Gastrocnemius medialis (tissue), 4 donors: ENCODE measurements at regions not wholly inside any gene's neighbourhood (a gene's known extent, or its start where the extent isn't known, plus 50 kb on each side); places are given as distances from the start of the nearest gene placed in this dataset.

ENCODE experiments used
- CTCF ChIP-seq, 5 experiments: fragments of 450-650 bp in 3 of 5; fragments of 200-600 bp in 2 of 5; sonication (generic) in 2 of 5; IDR thresholded peaks in 4 of 5; conservative IDR thresholded peaks in 1 of 5; 1 replicate in 4 of 5; 2 replicates in 1 of 5; pipeline ENCODE4 v1.5.1; 2016 to 2019; ENCODE audit warnings: antibody characterized with exemption in 5 of 5, mild to moderate bottlenecking in 3 of 5, moderate library complexity in 3 of 5
- POLR2A ChIP-seq, 2 donors: fragments of 450-650 bp; IDR thresholded peaks; one replicate each; pipeline ENCODE4 v1.6.1; 2017; ENCODE audit warnings: antibody characterized with exemption in 2 of 2, mild to moderate bottlenecking in 2 of 2, moderate library complexity in 2 of 2

GRCh38 chr21:18053151-18053550 is 191.5 kb upstream of the CHODL start:
- TF ChIP-seq CTCF (IDR thresholded peaks at IDR 0.05 in 4 of 5, conservative IDR thresholded peaks at IDR 0.05 in 1 of 5) (no peak), POLR2A (IDR thresholded peaks at IDR 0.05) (no peak)
